ENCODE measurements at regions not wholly inside any gene's neighbourhood (a gene's known extent, or its start where the extent isn't known, plus 50 kb on each side); places are given as distances from the start of the nearest gene placed in this dataset.

GRCh38 chr17:63362115-63362514, 84.0 kb downstream of the CYB561 start:
- Mint-ChIP-seq H3K36me3 (ENCODE audit: low read depth) (peaks cover 51% of the 10 kb centered on the region), H3K27me3 (ENCODE audit: insufficient read depth) (peaks cover 7% of the 10 kb centered on the region; the same call in 1 of the 2 replicates), H3K27ac (no peak overlapping the region), H3K4me3 (no peak overlapping the region), H3K4me1 (ENCODE audit: low read depth) (peaks cover 38% of the 10 kb centered on the region), H3K9me3 (peaks cover 7% of the 10 kb centered on the region; the same call in 1 of the 2 replicates)
- no peak for TF ChIP-seq CTCF (IDR thresholded peaks at IDR 0.05)
- no peak for DNase-seq

- peak; percentile 57 for DNase-seq
Observed at GRCh38 chr17:63364387-63364786, 81.7 kb downstream of the CYB561 start.

GRCh38 chr17:63364944-63365343, 81.2 kb downstream of the CYB561 start:
- Mint-ChIP-seq H3K9me3 (peaks cover 7% of the 10 kb centered on the region; the same call in 1 of the 2 replicates), H3K36me3 (ENCODE audit: low read depth) (peaks cover 31% of the 10 kb centered on the region), H3K4me1 (ENCODE audit: low read depth) (peaks cover 10% of the 10 kb centered on the region), H3K27ac (no peak overlapping the region), H3K27me3 (ENCODE audit: insufficient read depth) (peaks cover 5% of the 10 kb centered on the region; the same call in 1 of the 2 replicates), H3K4me3 (no peak overlapping the region; the same call in 1 of the 2 replicates)
- TF ChIP-seq CTCF (IDR thresholded peaks at IDR 0.05): no peak
- DNase-seq: no peak

More at GRCh38 chr17:63364387-63364786, 81.7 kb downstream of the CYB561 start:
- peaks cover 7% of the 10 kb centered on the region; the same call in 1 of the 2 replicates for H3K9me3 Mint-ChIP-seq
- no peak for TF ChIP-seq CTCF (IDR thresholded peaks at IDR 0.05)
- H3K4me1 Mint-ChIP-seq (ENCODE audit: low read depth): peaks cover 16% of the 10 kb centered on the region
- no peak overlapping the region; the same call in 1 of the 2 replicates for H3K4me3 Mint-ChIP-seq
- peaks cover 33% of the 10 kb centered on the region for H3K36me3 Mint-ChIP-seq (ENCODE audit: low read depth)
- peaks cover 5% of the 10 kb centered on the region; the same call in 1 of the 2 replicates for H3K27me3 Mint-ChIP-seq (ENCODE audit: insufficient read depth)
- no peak overlapping the region for H3K27ac Mint-ChIP-seq

- H3K4me3 Mint-ChIP-seq: no peak overlapping the region; the same call in 1 of the 2 replicates
- peaks cover 7% of the 10 kb centered on the region; the same call in 1 of the 2 replicates for H3K27me3 Mint-ChIP-seq (ENCODE audit: insufficient read depth)
- DNase-seq: peak; percentile 79
- no peak overlapping the region for H3K27ac Mint-ChIP-seq
- peaks cover 7% of the 10 kb centered on the region; the same call in 1 of the 2 replicates for H3K9me3 Mint-ChIP-seq
- H3K36me3 Mint-ChIP-seq (ENCODE audit: low read depth): peaks cover 33% of the 10 kb centered on the region
- no peak for TF ChIP-seq CTCF (IDR thresholded peaks at IDR 0.05)
- peaks cover 7% of the 10 kb centered on the region for H3K4me1 Mint-ChIP-seq (ENCODE audit: low read depth)
Observed at GRCh38 chr17:63365366-63366240, 80.5 kb downstream of the CYB561 start.

GRCh38 chr17:63366241-63366566, 79.9 kb downstream of the CYB561 start:
- H3K27ac Mint-ChIP-seq: no peak overlapping the region
- peaks cover 1% of the 10 kb centered on the region for H3K4me1 Mint-ChIP-seq (ENCODE audit: low read depth)
- peaks cover 7% of the 10 kb centered on the region; the same call in 1 of the 2 replicates for H3K9me3 Mint-ChIP-seq
- peaks cover 31% of the 10 kb centered on the region for H3K36me3 Mint-ChIP-seq (ENCODE audit: low read depth)
- DNase-seq: no peak
- H3K4me3 Mint-ChIP-seq: no peak overlapping the region
- H3K27me3 Mint-ChIP-seq (ENCODE audit: insufficient read depth): peaks cover 7% of the 10 kb centered on the region; the same call in 1 of the 2 replicates
- no peak for TF ChIP-seq CTCF (IDR thresholded peaks at IDR 0.05)

Data from HFFc6 (cell line).